ENCODE measurements at regions not wholly inside any gene's neighbourhood (a gene's known extent, or its start where the extent isn't known, plus 50 kb on each side); places are given as distances from the start of the nearest gene placed in this dataset.

GRCh38 chr4:28774344-28774743 is 1913.7 kb downstream of the STIM2 start:
- Histone ChIP-seq H3K36me3 (ENCODE audit: control insufficient read depth in 2 of 2, insufficient read depth in 2 of 2, low read length in 1 of 2) (no peaks in the 10 kb centered on the region), H3K27me3 (replicated peaks in 1 of 2; ENCODE audit: control insufficient read depth in 2 of 2, insufficient read depth in 2 of 2, low read length in 1 of 2) (no peaks in the 10 kb centered on the region), H3K9me3 (replicated peaks; ENCODE audit: control insufficient read depth, insufficient read depth, low read length) (no peaks in the 10 kb centered on the region), H2AFZ (ENCODE audit: control insufficient read depth, low read depth, low read length) (no peak overlapping the region), H3K4me1 (ENCODE audit: control insufficient read depth, insufficient read depth, low read length) (no peaks in the 10 kb centered on the region), H3K9ac (ENCODE audit: control insufficient read depth, insufficient read depth, low read length) (no peak overlapping the region), H3K79me2 (ENCODE audit: control insufficient read depth, insufficient read depth, low read length) (no peaks in the 10 kb centered on the region), H3K27ac (ENCODE audit: control insufficient read depth, insufficient read depth) (no peak overlapping the region), H4K20me1 (ENCODE audit: control insufficient read depth, insufficient read depth) (no peaks in the 10 kb centered on the region), H3K4me3 (no peak overlapping the region), H3K4me2 (ENCODE audit: control insufficient read depth, insufficient read depth) (no peak overlapping the region)
- DNase-seq (ENCODE audit: low read depth, low spot score) (no peak), FAIRE-seq (no peak), ATAC-seq (no peak)
- WGBS (ENCODE audit: insufficient coverage, insufficient replicate concordance, low lambda C conversion rate, missing lambda C conversion rate) = 48% methylated on average over 2 of the region's 2 CpGs
- intact Hi-C loops (cut with micrococcal nuclease; ENCODE audit: unreplicated experiment) = no loop called here
- ChIA-PET SMC1A (ENCODE audit: uncharacterized antibody, unreplicated experiment) (interaction anchor here (0.6 kb wide), 1 partner anchor 559 kb away, joined by 3 read pairs; no protein-coding TSS in a partner anchor), RAD21 (ENCODE audit: unreplicated experiment) (no interaction called here), POLR2A (no interaction called here), CTCF (no interaction called here)
- TF ChIP-seq NFYB (IDR thresholded peaks at IDR 0.05; ENCODE audit: insufficient read depth, low read depth, low read length) (no peak), RCOR1 (conservative IDR thresholded peaks at IDR 0.05; ENCODE audit: low read depth, low read length) (no peak), ZBTB40 (IDR thresholded peaks at IDR 0.05; ENCODE audit: borderline replicate concordance) (no peak)
- BruUV-seq (replicated peaks) = no TSS peak
- in situ Hi-C loops (cut with MboI) = no loop called here

- Histone ChIP-seq H3K4me1 (ENCODE audit: control insufficient read depth, insufficient read depth, low read length) (no peaks in the 10 kb centered on the region), H3K36me3 (ENCODE audit: control insufficient read depth in 2 of 2, insufficient read depth in 2 of 2, low read length in 1 of 2) (no peaks in the 10 kb centered on the region), H3K4me3 (no peak overlapping the region), H3K79me2 (ENCODE audit: control insufficient read depth, insufficient read depth, low read length) (no peaks in the 10 kb centered on the region), H2AFZ (ENCODE audit: control insufficient read depth, low read depth, low read length) (no peak overlapping the region), H3K27ac (ENCODE audit: control insufficient read depth, insufficient read depth) (no peak overlapping the region), H3K27me3 (replicated peaks in 1 of 2; ENCODE audit: control insufficient read depth in 2 of 2, insufficient read depth in 2 of 2, low read length in 1 of 2) (no peaks in the 10 kb centered on the region), H3K9ac (ENCODE audit: control insufficient read depth, insufficient read depth, low read length) (no peak overlapping the region), H4K20me1 (ENCODE audit: control insufficient read depth, insufficient read depth) (no peaks in the 10 kb centered on the region), H3K4me2 (ENCODE audit: control insufficient read depth, insufficient read depth) (no peak overlapping the region), H3K9me3 (replicated peaks; ENCODE audit: control insufficient read depth, insufficient read depth, low read length) (no peaks in the 10 kb centered on the region)
- CTCF ChIA-PET = no interaction called here
- ATAC-seq (no peak), DNase-seq (ENCODE audit: low read depth, low spot score) (no peak), FAIRE-seq (no peak)
- POLR2A ChIA-PET = no interaction called here
- in situ Hi-C loops (cut with MboI) (no loop called here), intact Hi-C loops (cut with micrococcal nuclease; ENCODE audit: unreplicated experiment) (no loop called here)
- WGBS (ENCODE audit: insufficient coverage, insufficient replicate concordance, low lambda C conversion rate, missing lambda C conversion rate) = 53% methylated on average over 2 of the region's 2 CpGs
- SMC1A ChIA-PET (ENCODE audit: uncharacterized antibody, unreplicated experiment) = no interaction called here
- no TSS peak for BruUV-seq (replicated peaks)
- RAD21 ChIA-PET (ENCODE audit: unreplicated experiment) = no interaction called here
- no peak for TF ChIP-seq YY1 (IDR thresholded peaks at IDR 0.05; ENCODE audit: low read depth, low read length)
- no peak for TF ChIP-seq RCOR1 (conservative IDR thresholded peaks at IDR 0.05; ENCODE audit: low read depth, low read length)
- TF ChIP-seq JUNB (IDR thresholded peaks at IDR 0.05) = no peak
- no peak for TF ChIP-seq PAX8 (IDR thresholded peaks at IDR 0.05)
- TF ChIP-seq CBX5 (IDR thresholded peaks at IDR 0.05; ENCODE audit: low read depth) = no peak
- no peak for TF ChIP-seq MYC (IDR thresholded peaks at IDR 0.05; ENCODE audit: insufficient read depth, insufficient read length, insufficient replicate concordance, low read length, severe bottlenecking)
- TF ChIP-seq ZNF24 (IDR thresholded peaks at IDR 0.05) = no peak
- TF ChIP-seq ZNF274 (IDR thresholded peaks at IDR 0.05; ENCODE audit: insufficient read depth, insufficient read length) = no peak
- no peak for TF ChIP-seq STAT3 (IDR thresholded peaks at IDR 0.05; ENCODE audit: low read depth, low read length)
- TF ChIP-seq EP300 (IDR thresholded peaks at IDR 0.05; ENCODE audit: borderline replicate concordance in 1 of 2, control insufficient read depth in 1 of 2, low read depth in 2 of 2, low read length in 2 of 2) = no peak
- TF ChIP-seq BCL3 (IDR thresholded peaks at IDR 0.05; ENCODE audit: borderline replicate concordance, insufficient read depth, low read depth, low read length, poor library complexity, severe bottlenecking) = no peak
- no peak for TF ChIP-seq GATAD2B (conservative IDR thresholded peaks at IDR 0.05; ENCODE audit: low read depth)
These were observed 1915.4 kb downstream of the STIM2 start for GRCh38 chr4:28776004-28776403.

Measured in GM12878 (cell line).